NT2/D1 (cell line): ENCODE measurements at regions not wholly inside any gene's neighbourhood (a gene's known extent, or its start where the extent isn't known, plus 50 kb on each side); places are given as distances from the start of the nearest gene placed in this dataset.
A peak's percentile ranks its signal among the peaks of the same experiment; 100 is the strongest.

ENCODE experiments used
- DNase-seq: peaks from one replicate; pipeline ENCODE4 v3.0.0-alpha.2; 2011; ENCODE audit warnings: low read depth, low spot score
- H3K27me3 ChIP-seq: 2 replicates; pipeline ENCODE4 v1.6.0; 2011; ENCODE audit warnings: mild to moderate bottlenecking; ENCODE audit not compliant: insufficient read length, insufficient read depth
- H3K36me3 ChIP-seq: 2 replicates; pipeline ENCODE4 v1.6.1; 2011; ENCODE audit warnings: mild to moderate bottlenecking, low read length, mixed read lengths; ENCODE audit not compliant: insufficient read depth, insufficient read length
- H3K4me1 ChIP-seq: 2 replicates; pipeline ENCODE4 v1.5.1; 2011; ENCODE audit not compliant: insufficient read depth, insufficient read length
- H3K4me3 ChIP-seq: 2 replicates; pipeline ENCODE4 v1.5.1; 2011; ENCODE audit warnings: low read depth; ENCODE audit not compliant: insufficient read length
- H3K9ac ChIP-seq: 2 replicates; pipeline ENCODE4 v1.6.0; 2011; ENCODE audit warnings: low read depth; ENCODE audit not compliant: insufficient read length
- H3K9me3 ChIP-seq: 2 replicates; pipeline ENCODE4 v1.5.1; 2011; ENCODE audit warnings: mild to moderate bottlenecking, low read length; ENCODE audit not compliant: insufficient read depth
- SUZ12 ChIP-seq: IDR thresholded peaks from 2 replicates; pipeline ENCODE4 v1.6.1; 2011; ENCODE audit not compliant: insufficient read length, insufficient read depth; ENCODE audit errors: extremely low read depth
- YY1 ChIP-seq: IDR thresholded peaks from 2 replicates; pipeline ENCODE4 v1.6.1; 2011; ENCODE audit not compliant: insufficient read length, insufficient read depth
- ZNF274 ChIP-seq: IDR thresholded peaks from 2 replicates; pipeline ENCODE4 v1.6.1; 2011; ENCODE audit warnings: mild to moderate bottlenecking, low read depth, low read length

- Histone ChIP-seq H3K36me3 (no peaks in the 10 kb centered on the region), H3K9ac (no peak overlapping the region), H3K4me1 (no peaks in the 10 kb centered on the region), H3K4me3 (no peak overlapping the region), H3K27me3 (no peaks in the 10 kb centered on the region), H3K9me3 (no peaks in the 10 kb centered on the region)
- DNase-seq: no peak
- TF ChIP-seq SUZ12: no peak
- TF ChIP-seq ZNF274: no peak
- TF ChIP-seq YY1: no peak
Measured at GRCh38 chr21:28356422-28356821, 636.3 kb downstream of the LTN1 start.

GRCh38 chr21:28345934-28346333 is 646.7 kb downstream of the LTN1 start:
- Histone ChIP-seq H3K4me3 (no peak overlapping the region), H3K4me1 (no peaks in the 10 kb centered on the region), H3K9me3 (no peaks in the 10 kb centered on the region), H3K27me3 (no peaks in the 10 kb centered on the region), H3K36me3 (no peaks in the 10 kb centered on the region), H3K9ac (no peak overlapping the region)
- DNase-seq: no peak
- no peak for TF ChIP-seq ZNF274
- no peak for TF ChIP-seq SUZ12
- no peak for TF ChIP-seq YY1

GRCh38 chr21:28344985-28345384 is 647.7 kb downstream of the LTN1 start:
- TF ChIP-seq ZNF274: no peak
- no peak for TF ChIP-seq YY1
- TF ChIP-seq SUZ12: no peak
- Histone ChIP-seq H3K9me3 (no peaks in the 10 kb centered on the region), H3K4me1 (no peaks in the 10 kb centered on the region), H3K9ac (no peak overlapping the region), H3K36me3 (no peaks in the 10 kb centered on the region), H3K4me3 (no peak overlapping the region), H3K27me3 (no peaks in the 10 kb centered on the region)
- no peak for DNase-seq

GRCh38 chr21:28342212-28342810 is 650.4 kb downstream of the LTN1 start:
- no peaks in the 10 kb centered on the region for H3K27me3 ChIP-seq
- H3K36me3 ChIP-seq: no peaks in the 10 kb centered on the region
- no peak overlapping the region for H3K4me3 ChIP-seq
- no peaks in the 10 kb centered on the region for H3K4me1 ChIP-seq
- H3K9ac ChIP-seq: no peak overlapping the region
- DNase-seq: no peak
- no peak for TF ChIP-seq ZNF274
- TF ChIP-seq YY1: no peak
- no peak for TF ChIP-seq SUZ12
- no peaks in the 10 kb centered on the region for H3K9me3 ChIP-seq

DNA sequence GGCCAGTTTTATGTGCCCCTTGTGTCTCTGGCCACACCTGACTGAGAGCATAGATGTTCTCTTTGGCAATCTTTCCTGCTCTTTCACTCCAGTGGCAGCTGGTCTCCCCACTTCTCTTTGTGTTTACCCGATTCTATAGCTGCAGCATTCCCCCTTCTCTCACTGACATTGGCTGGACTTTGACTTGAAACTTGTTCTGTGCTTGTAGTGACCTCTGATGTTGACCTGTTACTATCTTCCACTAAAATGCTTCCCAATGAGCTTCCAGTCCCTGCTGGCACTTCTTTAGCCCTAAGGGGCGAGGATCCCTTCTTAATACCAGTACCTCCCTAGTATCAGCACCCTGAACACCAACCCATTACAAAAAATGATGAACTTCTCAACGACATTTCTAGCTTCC is 653.3 kb downstream of the LTN1 start:
- H3K4me1 ChIP-seq: no peaks in the 10 kb centered on the region
- H3K4me3 ChIP-seq: no peak overlapping the region
- H3K27me3 ChIP-seq: no peaks in the 10 kb centered on the region
- H3K36me3 ChIP-seq: no peaks in the 10 kb centered on the region
- TF ChIP-seq ZNF274 (no peak), SUZ12 (no peak), YY1 (no peak)
- H3K9ac ChIP-seq: no peak overlapping the region
- no peaks in the 10 kb centered on the region for H3K9me3 ChIP-seq
- DNase-seq: no peak

DNA sequence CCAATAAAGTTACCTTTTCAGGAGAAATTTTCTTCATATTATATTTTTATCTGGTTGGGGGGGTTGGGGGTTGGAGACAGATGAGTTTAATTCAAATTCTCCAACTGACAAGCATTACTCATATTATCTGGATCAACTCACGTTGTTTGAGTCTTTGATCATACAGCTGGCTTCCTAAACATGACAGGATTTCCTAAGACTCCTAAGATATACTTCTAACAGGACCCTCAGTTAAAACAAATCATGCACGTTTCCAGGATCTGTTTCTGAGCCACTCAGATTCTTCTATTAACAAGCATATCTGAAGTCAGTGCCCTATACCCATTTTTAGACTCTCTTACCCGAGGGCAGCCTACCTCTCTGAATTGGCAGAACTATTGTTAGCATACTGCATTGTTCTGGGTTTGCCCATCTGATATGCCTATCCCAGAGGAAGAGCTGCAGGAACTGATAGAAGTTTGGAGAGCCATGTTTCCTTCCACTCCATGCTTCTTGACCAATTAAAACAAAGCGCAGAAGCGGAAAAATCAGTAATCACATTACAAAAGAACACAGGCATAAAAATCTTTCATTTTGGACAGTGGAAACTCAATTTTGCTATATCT is 653.9 kb downstream of the LTN1 start:
- Histone ChIP-seq H3K9me3 (no peaks in the 10 kb centered on the region), H3K9ac (no peak overlapping the region), H3K4me3 (no peak overlapping the region), H3K36me3 (no peaks in the 10 kb centered on the region), H3K4me1 (no peaks in the 10 kb centered on the region), H3K27me3 (no peaks in the 10 kb centered on the region)
- TF ChIP-seq SUZ12: no peak
- TF ChIP-seq YY1: no peak
- TF ChIP-seq ZNF274: no peak
- DNase-seq: no peak

DNA sequence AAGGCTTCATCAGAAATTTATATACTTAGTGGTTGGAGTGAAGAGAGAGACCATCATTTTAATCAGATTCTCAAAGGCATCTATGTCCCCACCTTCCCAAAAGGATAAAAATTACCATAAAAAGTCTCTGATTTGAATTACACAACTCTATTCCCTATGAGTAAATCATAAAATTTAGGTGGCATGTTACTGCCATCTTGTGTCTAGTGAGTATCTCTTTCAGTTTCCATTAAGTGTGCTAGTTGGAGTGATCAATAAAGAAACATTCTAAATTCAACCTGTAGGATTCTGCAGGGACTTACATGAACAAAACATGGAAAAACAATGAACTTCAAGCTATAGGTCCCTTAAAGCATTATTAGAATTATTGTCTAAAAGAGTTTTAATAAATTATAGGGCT is 655.4 kb downstream of the LTN1 start:
- Histone ChIP-seq H3K4me3 (no peak overlapping the region), H3K27me3 (no peaks in the 10 kb centered on the region), H3K4me1 (no peaks in the 10 kb centered on the region), H3K9ac (no peak overlapping the region), H3K36me3 (no peaks in the 10 kb centered on the region), H3K9me3 (no peaks in the 10 kb centered on the region)
- peak; percentile 22 for DNase-seq
- TF ChIP-seq YY1 (no peak), ZNF274 (no peak), SUZ12 (no peak)
